T1000 (cell line): ENCODE measurements at regions not wholly inside any gene's neighbourhood (a gene's known extent, or its start where the extent isn't known, plus 50 kb on each side); places are given as distances from the start of the nearest gene placed in this dataset.

Experiments used
- DNase-seq: peaks from one replicate; lab custom pipeline; 2025; ENCODE audit warnings: mixed read lengths; lab: John Stamatoyannopoulos, UW

GRCh38 chr15:31828594-31828993 lies 201.7 kb upstream of the CHRNA7 start:
- DNase-seq: no peak

DNA sequence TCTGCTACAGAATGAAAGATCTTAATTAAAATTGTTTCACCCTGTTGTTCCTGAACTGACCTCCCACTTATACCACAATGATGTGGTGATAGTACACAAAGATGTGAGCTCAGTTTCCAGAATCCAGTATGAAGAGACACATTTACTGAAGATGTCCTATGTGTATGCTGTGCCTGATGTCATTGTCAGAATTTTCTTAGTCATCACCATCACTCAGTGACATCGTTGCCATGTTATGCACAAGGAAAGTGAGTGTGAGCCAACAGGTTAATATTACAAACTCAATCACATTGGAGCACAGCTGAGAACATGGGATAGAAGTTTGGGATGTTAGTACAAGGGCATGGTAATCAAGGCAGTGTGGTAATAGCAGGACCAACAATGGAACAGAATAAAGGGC lies 199.7 kb upstream of the CHRNA7 start:
- DNase-seq: no peak

GRCh38 chr15:31831596-31831995 lies 198.7 kb upstream of the CHRNA7 start:
- DNase-seq: no peak

DNA sequence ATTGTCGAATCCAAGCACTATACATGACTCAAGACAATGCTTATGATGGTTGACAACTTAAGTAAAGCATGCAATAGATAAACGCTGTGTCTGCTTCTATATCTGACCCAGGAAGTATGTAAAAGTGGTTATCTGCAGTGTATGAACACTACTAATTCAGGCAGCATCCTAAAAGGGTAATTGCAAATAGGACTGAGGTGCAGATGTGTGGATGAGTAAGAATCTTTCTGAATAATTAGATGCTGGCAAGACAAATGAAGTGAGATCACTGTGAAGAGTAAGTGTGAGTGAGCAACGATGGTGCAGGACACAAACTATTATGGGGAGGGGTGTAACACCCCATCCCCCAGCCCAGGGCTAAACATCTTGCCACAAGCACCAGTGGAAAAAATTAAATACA lies 195.7 kb upstream of the CHRNA7 start:
- DNase-seq: no peak

DNA sequence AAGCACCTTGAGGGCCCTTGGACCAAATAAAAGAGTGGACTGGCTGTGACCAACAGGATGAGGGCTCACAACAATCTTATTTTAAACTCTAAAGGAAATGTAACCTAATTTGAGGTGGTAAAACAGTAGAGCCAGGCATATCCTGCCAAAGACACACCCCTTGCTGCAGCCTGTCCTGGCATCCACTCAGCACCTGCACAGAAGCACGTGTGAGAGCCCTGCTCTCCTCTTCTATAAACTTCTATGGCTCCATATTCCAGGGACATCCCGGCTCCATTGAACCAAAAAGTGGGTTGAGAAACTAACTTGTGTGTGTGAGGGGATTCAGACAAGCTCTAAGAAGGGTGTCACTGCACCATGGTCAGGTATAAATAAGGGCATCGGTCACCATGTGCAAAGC lies 190.9 kb upstream of the CHRNA7 start:
- no peak for DNase-seq

- no peak for DNase-seq
Measured at GRCh38 chr15:31840849-31841476, 189.4 kb upstream of the CHRNA7 start.

DNA sequence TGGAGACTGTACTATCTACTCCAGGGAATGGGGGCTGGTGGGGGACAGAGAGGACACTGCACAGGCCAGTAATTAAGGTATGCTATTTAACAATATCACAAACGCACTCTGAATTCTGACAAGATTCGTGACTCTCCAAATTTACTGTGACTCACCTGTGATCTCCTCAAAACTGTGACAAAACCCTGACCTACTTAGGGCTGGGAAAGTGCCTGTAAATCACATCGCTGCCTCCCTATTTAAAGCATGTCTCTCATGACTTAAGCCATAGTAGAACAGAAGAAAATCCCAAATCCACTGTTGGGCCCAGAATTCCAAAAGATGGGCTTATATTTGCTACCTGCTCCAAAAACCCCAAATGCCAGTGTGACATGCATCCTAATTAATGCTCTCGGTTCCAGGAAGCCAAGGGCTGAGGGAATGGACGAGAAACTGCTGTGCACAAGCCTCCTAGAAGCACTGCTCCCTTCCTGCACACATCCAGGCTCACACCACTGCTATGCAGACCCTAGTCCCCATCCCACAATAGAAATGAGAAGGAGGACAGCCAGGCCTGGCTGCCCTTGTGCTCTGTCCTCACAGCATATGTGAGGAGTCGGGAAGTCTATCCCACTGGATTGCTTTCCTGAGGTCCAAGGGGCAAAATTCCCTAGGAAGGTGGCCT lies 187.7 kb upstream of the CHRNA7 start:
- DNase-seq: no peak

- DNase-seq: no peak
Measured at GRCh38 chr15:31843426-31844055, 186.8 kb upstream of the CHRNA7 start.

DNA sequence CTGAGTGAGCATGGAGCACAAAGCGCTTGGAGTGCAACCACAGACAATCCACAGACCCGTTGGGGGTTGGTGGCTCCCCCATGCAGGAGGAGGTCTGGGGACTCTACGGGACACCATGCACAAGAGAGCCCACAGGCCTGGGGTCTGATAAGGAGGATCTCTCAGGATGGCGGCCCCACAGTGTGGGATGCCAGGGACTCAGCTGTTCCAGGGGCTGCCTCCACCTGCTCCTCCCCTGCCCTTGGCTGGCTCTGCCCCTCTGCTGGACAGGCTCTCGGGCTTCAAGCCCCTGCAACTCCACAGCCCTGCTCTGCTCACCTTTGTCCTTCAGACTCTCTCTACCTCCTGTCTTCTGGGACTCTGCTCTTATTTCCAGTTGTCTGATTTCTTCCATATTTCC lies 184.5 kb upstream of the CHRNA7 start:
- DNase-seq: no peak

- no peak for DNase-seq
Measured at GRCh38 chr15:31847961-31848360, 182.4 kb upstream of the CHRNA7 start.

DNA sequence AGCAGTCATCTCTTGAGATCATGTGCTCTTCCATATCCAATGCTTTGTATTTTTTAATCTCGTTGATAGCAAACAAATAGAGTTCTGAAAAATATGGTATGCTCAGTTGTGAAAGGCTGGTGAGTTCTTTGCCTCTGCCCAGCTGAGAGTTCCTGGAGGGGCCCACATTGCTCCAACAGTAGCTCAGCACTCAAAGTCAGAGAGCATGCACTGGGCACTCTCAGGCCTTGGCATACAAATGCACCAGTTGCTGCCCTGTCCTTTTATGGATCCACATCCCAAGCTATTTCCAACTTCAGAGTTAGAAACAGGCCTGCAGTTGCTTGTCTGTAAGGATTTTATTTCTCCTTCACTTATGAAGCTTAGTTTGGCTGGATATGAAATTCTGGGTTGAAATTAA lies 181.7 kb upstream of the CHRNA7 start:
- no peak for DNase-seq

- no peak for DNase-seq
Measured at GRCh38 chr15:31852933-31853799, 177.1 kb upstream of the CHRNA7 start.

- no peak for DNase-seq
Measured at GRCh38 chr15:31856581-31856980, 173.7 kb upstream of the CHRNA7 start.

DNA sequence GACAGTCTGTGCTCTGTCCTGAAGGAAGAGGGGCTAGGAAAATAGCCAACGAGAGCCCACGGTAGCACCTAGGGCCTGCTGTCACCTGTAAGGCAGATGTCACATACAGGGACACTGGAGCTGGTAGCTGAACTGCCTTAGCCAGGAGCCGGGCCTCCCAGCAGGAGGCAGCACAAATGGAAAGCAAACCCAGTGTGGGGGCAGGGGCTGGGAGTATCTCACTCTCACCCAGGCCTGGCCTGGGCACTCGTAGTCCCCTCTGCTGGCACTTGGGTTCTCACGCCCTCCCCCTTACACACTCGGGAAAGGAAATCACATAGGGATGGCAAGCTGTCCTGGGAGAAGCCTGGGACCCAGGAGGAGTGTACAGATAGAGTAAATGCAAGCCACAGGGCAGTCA lies 173.1 kb upstream of the CHRNA7 start:
- DNase-seq: no peak

DNA sequence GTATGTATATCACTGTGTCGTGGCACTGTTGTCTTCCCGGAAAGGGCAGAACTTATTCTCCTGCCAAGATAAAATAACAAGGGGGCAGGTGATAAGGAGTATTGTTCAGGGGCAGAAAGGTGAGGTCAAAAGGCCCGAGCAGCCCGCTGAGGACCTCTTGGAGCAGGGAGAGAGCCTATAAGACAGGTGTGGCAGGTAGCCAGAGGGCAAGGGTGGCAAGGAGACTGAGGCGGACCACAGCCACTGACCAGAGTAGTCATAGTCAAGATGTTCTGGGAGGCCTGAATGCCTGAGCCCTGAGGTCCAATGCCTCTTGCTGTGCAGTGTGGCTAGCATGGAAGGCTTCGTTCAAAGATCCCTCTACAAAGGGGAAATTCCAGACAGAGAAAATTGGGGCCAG lies 172.3 kb upstream of the CHRNA7 start:
- no peak for DNase-seq

DNA sequence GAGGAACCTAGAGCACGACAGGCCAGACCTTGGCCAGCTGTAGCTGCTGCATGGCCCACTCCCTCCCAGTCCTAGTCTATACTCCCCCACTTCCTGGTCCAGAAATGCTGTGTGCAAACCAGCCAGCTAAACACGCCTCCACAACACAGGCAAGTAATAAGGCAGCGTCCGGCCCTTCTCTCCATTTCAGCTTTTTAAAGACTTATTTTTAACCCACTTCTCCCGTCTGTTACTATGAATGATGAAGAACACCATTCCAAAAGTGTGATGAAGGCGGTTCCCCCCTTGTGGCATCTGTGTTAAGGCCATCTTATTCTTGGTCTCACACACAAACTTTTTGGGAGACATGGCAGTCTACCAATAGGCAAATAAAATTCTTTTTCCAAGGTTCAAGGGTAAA lies 164.1 kb upstream of the CHRNA7 start:
- no peak for DNase-seq

DNA sequence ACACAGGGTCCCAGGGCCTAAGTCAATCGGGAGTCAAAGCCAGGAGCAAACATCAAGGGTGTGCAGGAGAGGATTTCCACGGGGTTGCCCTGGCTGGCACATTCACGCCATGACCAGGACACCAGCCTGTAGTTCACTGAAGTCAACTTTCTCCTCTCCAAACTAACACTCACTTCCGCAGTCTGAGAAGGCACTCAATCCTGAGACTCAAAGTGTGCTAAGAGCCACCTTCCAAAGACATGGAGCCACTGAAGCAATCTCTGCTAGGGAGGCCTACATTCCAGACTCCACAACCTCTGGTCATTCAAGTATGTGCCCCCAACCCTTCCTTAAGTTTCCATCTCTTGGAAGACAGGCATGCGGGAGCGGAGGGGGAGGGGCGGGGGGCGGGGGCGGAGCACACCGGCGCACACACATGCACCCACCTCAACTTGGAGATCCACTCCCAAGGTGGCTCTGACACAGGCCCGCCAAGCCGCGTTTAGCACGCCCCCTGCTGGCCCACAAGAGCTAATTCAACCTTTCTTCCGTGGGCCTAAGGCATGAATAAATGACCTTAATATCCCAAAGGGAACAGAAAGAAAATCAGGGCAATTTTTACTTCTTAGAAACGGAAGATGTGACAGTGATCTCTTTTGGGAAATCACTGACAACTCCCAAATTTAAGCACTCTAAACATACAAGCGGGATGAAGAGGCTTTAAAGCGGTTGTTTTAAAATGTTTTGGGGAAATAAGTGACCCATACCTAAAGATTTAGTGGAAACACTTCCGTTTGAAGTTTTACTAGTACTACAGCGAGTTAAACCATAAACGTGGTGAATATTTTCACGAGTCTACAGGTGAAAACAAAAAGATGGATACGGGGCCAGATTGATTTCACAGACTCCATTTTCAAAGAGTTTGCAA lies 162.5 kb upstream of the CHRNA7 start:
- DNase-seq: no peak

- DNase-seq: no peak
Measured at GRCh38 chr15:31869686-31870307, 160.5 kb upstream of the CHRNA7 start.

DNA sequence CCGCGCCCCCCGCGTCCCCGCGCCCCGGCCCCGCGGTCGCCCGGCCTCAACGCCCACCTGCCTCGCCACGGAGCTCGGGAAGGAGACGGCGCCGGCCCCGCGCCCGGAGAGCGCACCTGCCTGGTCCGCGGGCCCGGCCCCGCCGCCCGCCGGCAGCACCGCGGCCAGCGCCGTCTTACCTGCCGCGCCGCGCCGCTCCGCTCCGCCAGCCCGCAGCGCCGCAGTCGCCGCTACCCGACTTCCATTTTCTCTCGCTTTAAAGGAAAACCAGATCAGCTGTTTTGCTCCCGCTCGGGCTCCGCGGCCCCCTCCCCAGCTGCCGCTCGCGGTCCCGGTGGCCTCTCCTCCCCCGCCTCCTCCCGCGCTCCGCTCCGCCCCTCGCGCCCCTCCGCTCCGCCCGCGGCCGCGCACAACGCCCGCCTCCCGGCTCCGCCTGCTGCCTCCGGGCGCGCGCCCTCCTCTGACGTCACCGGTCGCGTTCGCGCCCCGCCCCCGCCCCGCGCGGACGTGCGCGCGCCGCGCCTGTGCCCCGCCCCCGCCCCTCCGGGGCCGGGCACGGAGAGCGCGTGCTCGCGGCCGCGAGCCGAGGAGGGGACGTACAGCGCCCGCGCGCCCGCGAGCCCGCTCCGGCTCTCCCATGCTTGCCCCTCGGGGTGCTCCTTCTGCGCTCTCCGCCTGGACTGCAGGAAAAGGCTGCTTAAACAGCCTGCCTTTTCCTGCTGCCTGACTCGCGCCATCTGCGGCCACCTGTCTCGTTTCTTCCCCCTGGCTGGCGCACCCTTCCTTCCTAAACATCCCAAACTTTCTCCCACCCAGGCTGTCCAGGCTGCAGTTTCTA lies 159.8 kb upstream of the CHRNA7 start, which contains the start of gene OTUD7A:
TSS of gene OTUD7A (minus strand) at position 346 of the 838 bp plus-strand sequence.
- DNase-seq: peak; percentile 66
